C4-2B (cell line): ENCODE measurements at regions not wholly inside any gene's neighbourhood (a gene's known extent, or its start where the extent isn't known, plus 50 kb on each side); places are given as distances from the start of the nearest gene placed in this dataset.

ENCODE experiments used
- CTCF ChIP-seq: fragments of 450-650 bp; conservative IDR thresholded peaks from 2 replicates; pipeline ENCODE4 v1.5.1; 2017; ENCODE audit warnings: mild to moderate bottlenecking
- ZFX ChIP-seq: fragments of 450-650 bp; IDR thresholded peaks from 2 replicates; pipeline ENCODE4 v1.6.1; 2017

DNA sequence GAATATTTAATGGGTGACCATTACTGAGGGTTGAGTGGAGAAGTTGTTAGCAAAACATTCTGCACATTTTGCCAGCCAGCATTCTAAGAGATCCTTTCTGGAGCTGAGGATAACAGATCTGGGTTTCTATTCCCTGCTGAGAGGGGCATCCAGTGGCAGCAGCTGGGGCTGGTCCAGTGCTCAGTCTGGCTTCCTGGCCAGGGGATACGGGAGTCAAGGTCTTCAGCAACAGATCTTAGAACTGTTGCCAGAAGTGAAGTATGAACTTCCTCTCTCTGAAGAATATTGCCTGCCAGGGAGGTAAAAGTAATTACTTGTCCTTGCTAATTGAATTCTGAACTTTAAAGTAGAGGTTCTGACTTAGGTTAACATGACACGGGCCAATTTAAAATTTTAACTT is 568.4 kb downstream of the REEP3 start:
- TF ChIP-seq CTCF (no peak), ZFX (no peak)
